NCI-H1694 treated with DMSO at 0.1 percent for 48 hours (cell line): ENCODE measurements at regions not wholly inside any gene's neighbourhood (a gene's known extent, or its start where the extent isn't known, plus 50 kb on each side); places are given as distances from the start of the nearest gene placed in this dataset.

Experiments
- DNase-seq: peaks from one replicate; lab custom pipeline; 2025; lab: John Stamatoyannopoulos, UW

- DNase-seq = no peak
Observed at GRCh38 chr5:125574491-125575044, 828.1 kb upstream of the ZNF608 start.

DNA sequence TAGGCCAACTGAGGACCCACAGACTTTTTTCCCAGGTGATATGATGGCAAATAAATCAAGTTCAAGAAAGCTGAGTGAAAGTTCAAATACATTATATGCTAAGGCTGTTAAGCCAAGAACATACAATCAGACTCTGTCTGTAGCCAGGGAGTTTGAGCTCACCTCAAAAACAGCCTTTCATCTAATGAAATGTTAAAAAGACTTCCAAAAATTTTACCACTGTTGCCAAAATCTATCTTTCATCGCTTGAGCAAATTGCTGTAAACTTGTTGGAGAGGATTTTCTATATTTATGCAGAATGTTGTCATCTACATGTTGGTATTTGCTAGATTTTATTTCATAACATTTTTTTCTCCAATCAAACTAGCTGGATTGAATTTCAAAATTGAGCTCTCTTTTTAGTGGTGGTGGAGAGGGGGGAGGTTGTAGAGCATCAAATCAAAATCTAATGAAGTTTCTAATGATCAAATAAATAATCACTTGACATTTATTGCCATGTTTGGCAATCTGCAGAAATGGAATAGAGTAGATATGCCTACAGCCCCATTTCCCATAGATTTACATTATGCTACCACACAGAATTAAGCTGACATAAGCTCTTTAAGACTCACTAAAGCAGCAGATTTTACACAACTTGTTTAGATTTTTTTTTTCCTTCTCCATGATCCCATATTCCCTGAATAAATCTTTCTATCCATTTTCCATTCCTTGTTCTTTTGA, 828.9 kb upstream of the ZNF608 start:
- DNase-seq = no peak

- DNase-seq = peak; percentile 86
Observed at GRCh38 chr5:125575891-125576505, 829.6 kb upstream of the ZNF608 start.

DNA sequence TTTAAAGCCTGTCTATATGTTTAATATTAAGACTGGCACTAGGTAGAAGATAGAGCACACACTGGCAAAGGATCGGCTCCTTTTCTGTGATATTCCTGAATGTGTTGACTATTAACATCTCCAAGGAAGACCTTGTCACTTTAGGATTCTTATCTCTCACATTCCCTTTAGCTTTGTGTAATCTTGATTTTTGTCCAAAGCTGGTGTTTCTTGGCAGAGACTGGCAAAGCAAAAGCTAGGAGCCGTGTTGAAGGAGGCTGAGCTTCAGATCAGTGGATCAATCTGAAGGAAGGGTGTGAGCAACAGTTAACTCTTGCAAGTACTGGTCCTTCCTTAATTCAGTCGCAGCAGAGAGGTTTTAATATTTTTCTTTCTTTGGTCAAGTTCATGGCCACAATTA, 830.4 kb upstream of the ZNF608 start:
- DNase-seq = no peak

GRCh38 chr5:125578551-125578950, 832.1 kb upstream of the ZNF608 start:
- DNase-seq = no peak

DNA sequence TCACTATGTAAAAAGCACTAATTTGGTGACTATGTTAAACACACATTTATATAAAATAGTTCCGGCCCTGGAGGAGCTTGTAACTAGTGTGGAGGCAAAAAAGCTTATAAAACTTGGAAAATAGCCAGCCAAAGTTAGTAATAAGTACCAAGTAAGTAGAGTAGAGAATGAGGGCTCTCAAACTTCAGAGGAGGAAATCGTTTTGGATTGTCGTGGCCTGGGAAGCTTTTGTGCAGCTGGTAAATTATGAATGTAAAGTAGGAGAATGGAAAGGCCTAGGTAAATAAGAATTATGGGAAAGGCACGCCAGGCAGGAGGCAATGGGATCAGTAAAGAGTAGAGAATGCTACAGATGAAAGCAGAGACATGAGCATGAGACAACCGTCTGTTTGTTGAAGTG, 832.7 kb upstream of the ZNF608 start:
- DNase-seq = no peak

- no peak for DNase-seq
Observed at GRCh38 chr5:125581311-125581710, 834.9 kb upstream of the ZNF608 start.

DNA sequence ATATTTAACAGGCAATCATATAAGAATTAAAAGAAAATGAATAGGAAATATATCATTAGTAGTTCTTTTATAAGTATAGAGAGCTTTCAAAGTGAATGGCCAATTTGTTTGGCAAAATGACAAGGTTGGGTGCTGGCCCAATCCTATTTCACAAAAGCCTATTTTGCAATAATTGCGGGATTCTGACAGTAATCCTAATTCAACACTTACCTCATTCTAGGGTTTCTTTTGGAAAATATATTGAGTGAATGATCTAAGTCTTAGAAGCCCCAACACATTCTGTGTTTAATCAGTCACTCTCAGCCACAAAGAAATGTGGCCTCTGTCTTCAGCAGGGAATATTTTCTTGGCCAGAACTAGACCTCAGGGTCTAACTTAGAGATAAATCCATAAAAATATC, 835.9 kb upstream of the ZNF608 start:
- DNase-seq = no peak

- peak; percentile 75 for DNase-seq
Observed at GRCh38 chr5:125583321-125584139, 837.1 kb upstream of the ZNF608 start.

DNA sequence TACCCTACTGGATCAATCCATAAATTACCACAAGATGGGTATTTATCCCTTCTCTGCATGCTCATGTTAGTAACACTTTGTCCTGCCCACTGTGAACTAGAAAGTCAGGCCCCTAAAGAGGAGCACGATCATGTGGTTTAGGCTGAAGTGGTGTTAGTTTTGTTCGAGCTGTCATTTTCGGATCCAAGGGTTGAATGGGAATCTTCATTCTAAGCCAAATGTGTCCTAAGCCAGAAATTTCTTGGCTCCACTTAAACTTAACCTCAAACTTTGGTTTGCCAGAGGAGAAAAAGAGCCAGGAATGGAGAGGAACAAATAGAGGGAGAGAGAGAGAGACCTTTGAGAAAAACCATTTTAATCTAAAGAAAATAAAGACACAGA, 837.7 kb upstream of the ZNF608 start:
- no peak for DNase-seq

- no peak for DNase-seq
Observed at GRCh38 chr5:125587631-125588030, 835.6 kb upstream of the GRAMD2B start.

DNA sequence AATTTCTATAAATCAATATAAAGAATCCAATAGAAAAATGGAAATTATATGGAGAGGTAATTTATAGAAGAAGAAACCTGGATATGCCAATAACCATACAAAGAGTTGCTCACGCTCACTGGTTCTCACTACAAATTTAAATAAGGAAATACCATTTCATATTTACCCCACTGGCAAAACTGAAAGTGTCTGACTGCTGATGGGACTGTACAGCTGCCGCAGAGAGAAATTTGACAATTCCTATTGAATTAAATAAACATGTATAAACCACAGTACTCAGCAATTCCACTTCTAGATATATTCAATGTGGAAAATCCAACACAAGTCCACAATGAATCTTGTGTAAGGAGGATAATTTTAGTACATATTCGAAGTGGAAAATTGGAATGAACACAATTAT, 830.4 kb upstream of the GRAMD2B start:
- no peak for DNase-seq

DNA sequence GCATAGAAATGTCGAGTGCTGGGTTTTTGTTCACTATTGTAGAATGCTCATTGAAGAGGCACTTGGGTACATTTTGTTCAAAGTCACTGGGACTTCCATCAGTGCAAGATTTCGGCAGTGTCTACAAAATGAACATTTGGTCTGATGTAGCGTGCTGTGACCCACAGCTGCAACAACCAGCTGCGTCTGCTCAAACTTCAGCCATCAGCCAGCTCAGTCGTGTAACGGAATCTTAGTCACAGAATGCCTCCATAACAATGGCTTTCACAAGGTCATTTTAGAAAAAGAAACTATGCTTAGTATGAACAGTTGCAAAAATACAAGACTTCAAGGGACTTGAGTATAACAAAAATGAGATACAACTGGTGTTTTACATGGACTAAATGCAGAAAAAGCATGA, 828.1 kb upstream of the GRAMD2B start:
- DNase-seq = no peak

- DNase-seq = no peak
Observed at GRCh38 chr5:125595845-125596244, 827.4 kb upstream of the GRAMD2B start.

DNA sequence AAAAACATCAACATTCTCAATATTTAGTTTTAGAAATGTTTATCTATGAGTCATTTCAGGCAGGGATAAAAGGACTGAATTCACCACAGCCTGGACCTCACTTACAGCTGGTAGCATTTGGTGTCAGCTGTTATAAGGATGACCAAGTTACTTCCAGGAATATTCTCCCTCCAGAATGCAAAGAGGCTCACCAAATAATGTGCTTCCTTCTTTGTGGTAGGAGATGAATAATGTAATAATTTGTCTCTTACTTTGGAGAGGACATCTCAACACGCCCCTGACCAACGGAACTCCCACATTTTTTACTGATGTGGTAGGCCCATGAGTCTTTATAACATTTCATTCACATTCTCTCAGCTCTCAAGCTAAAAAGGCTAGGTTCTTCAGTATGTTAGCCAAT, 825.9 kb upstream of the GRAMD2B start:
- no peak for DNase-seq

- no peak for DNase-seq
Observed at GRCh38 chr5:125600559-125600958, 822.6 kb upstream of the GRAMD2B start.

DNA sequence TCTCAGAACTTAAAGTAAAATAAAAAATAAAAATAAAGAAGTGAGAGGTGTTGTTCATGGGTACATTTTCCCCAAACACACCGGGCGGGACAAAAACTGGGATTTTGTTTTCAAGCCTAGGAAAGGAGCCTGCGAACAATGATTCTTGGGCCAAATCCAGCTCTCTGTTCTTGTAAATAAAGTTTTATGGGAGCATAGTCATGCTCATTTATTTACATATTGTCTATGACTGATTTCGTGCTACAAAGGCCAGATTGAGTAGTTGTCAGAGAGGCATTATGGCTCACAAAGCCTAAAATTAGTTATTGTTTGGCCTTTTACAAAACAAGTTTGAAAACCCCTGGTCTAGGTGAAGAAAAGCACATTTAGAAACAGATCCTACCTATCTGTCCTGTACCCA, 821.0 kb upstream of the GRAMD2B start:
- no peak for DNase-seq

DNA sequence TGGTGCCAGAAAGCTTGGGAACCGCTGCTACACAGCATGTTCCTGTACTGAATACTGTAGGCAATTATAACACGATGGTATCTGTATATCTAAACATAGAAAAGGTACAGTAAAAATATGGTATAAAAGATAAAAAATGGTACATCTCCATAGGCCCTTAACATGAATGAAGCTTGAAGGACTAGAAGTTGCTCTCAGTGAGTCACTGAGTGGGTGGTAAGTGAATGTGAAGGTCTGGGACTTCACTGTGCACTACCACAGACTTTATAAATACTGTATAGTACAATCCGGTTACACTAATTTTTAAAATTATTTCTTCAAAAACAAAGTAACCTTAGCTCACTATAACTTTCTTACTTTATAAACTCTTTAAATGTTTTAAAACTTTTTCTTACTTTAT, 819.9 kb upstream of the GRAMD2B start:
- no peak for DNase-seq

- DNase-seq = no peak
Observed at GRCh38 chr5:125604104-125604503, 819.1 kb upstream of the GRAMD2B start.

DNA sequence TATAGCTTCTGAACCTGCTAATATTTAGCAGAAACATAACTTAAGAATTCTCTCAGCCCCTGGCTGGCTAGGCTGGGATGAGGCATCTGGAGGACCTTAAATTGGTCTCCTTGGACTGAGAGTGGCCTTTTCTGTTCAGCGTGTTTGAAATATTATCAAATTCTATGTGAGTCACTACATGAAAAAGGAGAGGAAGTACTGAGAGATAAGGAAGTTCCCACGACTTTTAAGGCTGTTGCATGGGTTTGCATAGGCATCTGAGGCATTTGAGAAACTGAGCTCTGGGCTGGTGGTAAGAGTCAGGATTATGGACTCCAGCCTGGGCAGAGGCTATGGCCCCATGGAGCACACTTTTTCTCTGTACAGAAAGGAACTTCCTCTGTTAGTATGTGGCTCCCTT, 816.2 kb upstream of the GRAMD2B start:
- DNase-seq = no peak

GRCh38 chr5:125609011-125609410, 814.2 kb upstream of the GRAMD2B start:
- no peak for DNase-seq

DNA sequence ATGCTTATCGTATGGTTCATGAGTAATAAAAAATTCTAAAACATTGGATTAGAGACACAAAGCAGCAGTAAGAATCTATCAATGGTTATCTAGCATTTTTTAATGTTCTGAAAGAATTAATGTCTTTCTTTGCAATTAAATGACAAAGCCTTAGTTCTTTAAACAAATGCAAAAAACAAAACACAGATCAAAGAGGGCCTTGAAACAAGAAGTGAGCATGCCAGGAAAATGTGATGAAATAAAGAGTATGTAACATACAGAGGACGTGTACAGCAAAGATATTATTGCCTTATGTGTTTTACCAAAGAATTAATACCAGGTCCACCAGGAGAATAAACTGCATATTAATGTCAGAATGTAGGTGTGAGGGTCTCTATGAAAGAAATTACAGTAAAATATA, 812.3 kb upstream of the GRAMD2B start:
- no peak for DNase-seq

DNA sequence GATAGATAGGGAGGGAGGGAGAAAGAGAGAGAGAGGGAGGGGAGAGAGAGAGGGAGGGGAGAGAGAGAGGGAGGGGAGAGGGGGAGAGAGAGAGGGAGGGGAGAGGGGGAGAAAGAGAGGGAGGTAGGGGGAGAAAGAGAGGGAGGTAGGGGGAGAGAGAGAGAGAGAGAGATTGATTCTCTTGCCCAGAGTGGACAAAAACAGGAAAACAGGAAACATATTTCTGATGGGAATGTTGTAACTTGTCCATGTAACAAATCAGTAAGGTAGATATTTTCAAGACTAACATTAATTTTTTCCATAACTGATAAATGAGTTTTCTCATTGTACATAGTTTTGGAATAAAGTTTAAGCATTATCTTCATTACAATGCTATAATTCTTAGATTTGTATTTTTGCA, 811.7 kb upstream of the GRAMD2B start:
- no peak for DNase-seq
